NB4 (cell line): ENCODE measurements at regions not wholly inside any gene's neighbourhood (a gene's known extent, or its start where the extent isn't known, plus 50 kb on each side); places are given as distances from the start of the nearest gene placed in this dataset.
"Not testable (repeated sequence)": the region's sequence is repeated elsewhere in the genome, so short reads cannot be mapped to it uniquely, and the experiment has no call there.

Source experiments
- DNase-seq: peaks from one replicate; pipeline ENCODE4 v3.0.0; 2010; ENCODE audit warnings: low read depth
- H3K4me3 ChIP-seq: one replicate; pipeline ENCODE4 v1.5.1; 2011; ENCODE audit warnings: mild to moderate bottlenecking, low read depth, low read length, moderate library complexity
- CTCF ChIP-seq: IDR thresholded peaks from one replicate; pipeline ENCODE4 v1.5.1; 2012; ENCODE audit warnings: low read depth, low read length
- MAX ChIP-seq: IDR thresholded peaks from 2 replicates; pipeline ENCODE4 v1.6.1; 2011; ENCODE audit warnings: low read depth, low read length
- MYC ChIP-seq: IDR thresholded peaks from 2 replicates; pipeline ENCODE4 v1.6.1; 2011; ENCODE audit warnings: low read depth, low read length
- POLR2A ChIP-seq: IDR thresholded peaks from 2 replicates; pipeline ENCODE4 v1.6.1; 2011; ENCODE audit warnings: mild to moderate bottlenecking; ENCODE audit not compliant: insufficient read length; ENCODE audit errors: extremely low read depth

DNA sequence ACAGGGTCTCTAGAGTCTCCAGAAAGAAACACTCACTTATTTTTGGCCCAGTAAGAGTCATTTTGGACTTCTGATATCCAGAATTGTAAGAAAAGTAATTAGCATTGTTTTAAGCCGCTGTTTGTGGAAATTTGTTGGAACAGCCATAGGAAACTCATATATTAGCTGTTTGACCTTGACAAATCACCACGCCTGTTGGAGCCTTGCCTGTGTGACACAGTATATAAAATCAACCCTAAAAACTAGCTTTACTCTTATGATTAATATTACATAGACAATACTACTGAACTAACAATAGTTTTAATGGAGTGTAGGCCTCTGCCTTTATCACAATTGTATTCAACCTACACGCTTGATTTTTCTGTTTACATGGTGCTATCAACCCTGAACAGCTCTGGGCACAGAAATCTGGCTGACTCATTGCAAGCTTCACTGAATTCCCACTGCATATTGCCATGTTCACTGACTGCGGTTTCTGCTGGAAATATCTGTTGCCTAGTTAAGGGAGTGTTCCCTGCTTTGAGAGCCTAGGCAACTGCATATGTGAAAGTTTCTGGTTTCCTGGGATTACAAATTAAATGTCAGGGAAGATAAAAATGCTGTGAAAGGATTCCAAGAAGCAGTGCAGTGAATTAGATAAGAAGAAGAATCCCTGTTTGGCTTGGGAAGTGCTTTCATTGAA is 419.5 kb upstream of the DEPDC1 start:
- TF ChIP-seq CTCF: no peak
- TF ChIP-seq MYC: no peak
- TF ChIP-seq POLR2A: no peak
- no peak for DNase-seq
- H3K4me3 ChIP-seq: no peak overlapping the region

- no peak overlapping the region for H3K4me3 ChIP-seq
- TF ChIP-seq MAX: no peak
- no peak for TF ChIP-seq POLR2A
- no peak for TF ChIP-seq CTCF
- no peak for TF ChIP-seq MYC
- DNase-seq: no peak
Measured at GRCh38 chr1:68917456-68917855, 420.6 kb upstream of the DEPDC1 start.

DNA sequence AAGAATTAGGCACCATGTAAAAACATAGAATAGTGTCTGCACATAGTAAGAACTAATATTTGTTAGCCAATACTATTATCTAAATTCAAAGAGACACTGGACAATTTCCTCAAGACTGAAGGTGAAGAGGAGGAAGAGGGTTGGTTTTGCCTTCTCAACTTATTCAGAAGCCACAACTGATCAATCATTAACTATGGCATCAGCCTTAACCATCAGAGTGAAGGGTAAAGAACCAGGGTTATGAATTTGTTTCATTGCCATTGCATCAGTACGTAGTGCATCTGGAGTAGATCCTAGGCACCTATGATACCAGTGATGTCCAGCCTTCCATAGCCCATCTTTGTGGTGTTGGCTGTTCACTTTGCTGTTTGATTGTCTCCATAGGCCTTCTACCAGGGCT is 421.7 kb upstream of the DEPDC1 start:
- no peak for DNase-seq
- H3K4me3 ChIP-seq: no peak overlapping the region
- TF ChIP-seq MAX: no peak
- TF ChIP-seq MYC: no peak
- no peak for TF ChIP-seq POLR2A
- TF ChIP-seq CTCF: no peak

DNA sequence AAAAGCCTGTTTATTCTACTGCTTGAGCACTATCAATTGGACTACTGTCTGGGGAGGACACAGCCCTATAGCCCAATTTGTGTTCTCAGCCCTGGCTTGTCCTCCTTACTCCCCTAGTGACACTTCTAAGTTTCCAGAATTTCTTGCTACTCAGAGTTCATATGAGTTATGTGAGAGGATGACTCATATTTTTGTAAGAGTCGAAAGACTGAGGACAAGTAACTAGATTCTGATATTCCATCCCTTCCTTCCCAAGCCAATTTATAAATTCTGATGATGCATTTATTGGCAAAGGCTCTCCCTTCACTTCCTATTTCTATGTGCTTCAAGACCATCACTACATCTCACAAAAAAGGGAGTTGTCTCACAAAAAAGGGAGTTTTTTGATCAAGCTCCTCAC is 422.2 kb upstream of the DEPDC1 start:
- no peak for DNase-seq
- TF ChIP-seq POLR2A: no peak
- no peak for TF ChIP-seq MYC
- no peak overlapping the region for H3K4me3 ChIP-seq

- DNase-seq, H3K4me3 ChIP-seq: not testable (repeated sequence)
Measured at GRCh38 chr1:68923475-68924088, 426.7 kb upstream of the DEPDC1 start.

- H3K4me3 ChIP-seq: no peak overlapping the region
- no peak for TF ChIP-seq POLR2A
- no peak for TF ChIP-seq MAX
- no peak for TF ChIP-seq CTCF
- no peak for TF ChIP-seq MYC
- no peak for DNase-seq
Measured at GRCh38 chr1:68930101-68930500, 433.2 kb upstream of the DEPDC1 start.

- H3K4me3 ChIP-seq: no peak overlapping the region
- TF ChIP-seq MYC (no peak), CTCF (no peak), MAX (no peak)
- DNase-seq: no peak
Measured at GRCh38 chr1:68936530-68936929, 439.6 kb upstream of the DEPDC1 start.
